Loucy (cell line): ENCODE measurements at regions not wholly inside any gene's neighbourhood (a gene's known extent, or its start where the extent isn't known, plus 50 kb on each side); places are given as distances from the start of the nearest gene placed in this dataset.

Source experiments
- CTCF ChIP-seq: fragments of 200-600 bp; sonication (generic); conservative IDR thresholded peaks from 2 replicates; pipeline ENCODE4 v1.5.1; 2014; ENCODE audit warnings: mild to moderate bottlenecking, antibody characterized with exemption, low read length
- EZH2phosphoT487 ChIP-seq: fragments of 200-600 bp; IDR thresholded peaks from 2 replicates; pipeline ENCODE4 v1.6.1; 2018; ENCODE audit warnings: antibody characterized with exemption, mild to moderate bottlenecking, moderate library complexity, borderline replicate concordance

- no peak for TF ChIP-seq EZH2phosphoT487
- TF ChIP-seq CTCF, result no peak
Measured at GRCh38 chr2:129827311-129828090, 152.0 kb upstream of the RAB6C start.
